ENCODE measurements at regions not wholly inside any gene's neighbourhood (a gene's known extent, or its start where the extent isn't known, plus 50 kb on each side); places are given as distances from the start of the nearest gene placed in this dataset.

DNA sequence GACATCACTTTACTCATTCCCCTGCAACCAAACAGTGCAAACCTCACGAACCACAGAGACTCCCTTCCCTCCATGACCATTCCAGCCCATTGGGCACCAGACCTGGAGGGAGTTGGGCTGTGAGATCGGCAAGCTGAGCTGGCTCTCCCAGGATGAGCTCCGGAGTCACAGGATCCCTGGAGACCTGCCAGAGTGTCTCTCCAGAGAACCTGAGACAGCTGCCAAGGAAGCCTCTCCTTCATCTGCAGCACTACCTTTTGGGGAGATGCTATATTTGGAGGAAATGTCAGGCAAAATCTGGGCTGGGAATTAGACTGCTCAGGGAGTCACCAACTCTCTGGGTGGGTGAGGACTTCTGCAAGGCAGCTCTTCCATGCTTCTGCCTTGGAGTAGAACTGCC is 417.4 kb downstream of the TNS1 start:
- no peak for TF ChIP-seq CTCF (IDR thresholded peaks at IDR 0.05)
- TF ChIP-seq POLR2A (IDR thresholded peaks at IDR 0.05) = no peak

All from testis (tissue), 2 donors.